ENCODE measurements at regions not wholly inside any gene's neighbourhood (a gene's known extent, or its start where the extent isn't known, plus 50 kb on each side); places are given as distances from the start of the nearest gene placed in this dataset.
"Not testable (repeated sequence)": the region's sequence is repeated elsewhere in the genome, so short reads cannot be mapped to it uniquely, and the experiment has no call there.

- CTCF ChIA-PET: interaction anchor here (0.6 kb wide), 1 partner anchor 38 kb away, joined by 5 read pairs; no protein-coding TSS in a partner anchor
- no peak overlapping the region for H3K27ac ChIP-seq
- TF ChIP-seq, protein P1, sequence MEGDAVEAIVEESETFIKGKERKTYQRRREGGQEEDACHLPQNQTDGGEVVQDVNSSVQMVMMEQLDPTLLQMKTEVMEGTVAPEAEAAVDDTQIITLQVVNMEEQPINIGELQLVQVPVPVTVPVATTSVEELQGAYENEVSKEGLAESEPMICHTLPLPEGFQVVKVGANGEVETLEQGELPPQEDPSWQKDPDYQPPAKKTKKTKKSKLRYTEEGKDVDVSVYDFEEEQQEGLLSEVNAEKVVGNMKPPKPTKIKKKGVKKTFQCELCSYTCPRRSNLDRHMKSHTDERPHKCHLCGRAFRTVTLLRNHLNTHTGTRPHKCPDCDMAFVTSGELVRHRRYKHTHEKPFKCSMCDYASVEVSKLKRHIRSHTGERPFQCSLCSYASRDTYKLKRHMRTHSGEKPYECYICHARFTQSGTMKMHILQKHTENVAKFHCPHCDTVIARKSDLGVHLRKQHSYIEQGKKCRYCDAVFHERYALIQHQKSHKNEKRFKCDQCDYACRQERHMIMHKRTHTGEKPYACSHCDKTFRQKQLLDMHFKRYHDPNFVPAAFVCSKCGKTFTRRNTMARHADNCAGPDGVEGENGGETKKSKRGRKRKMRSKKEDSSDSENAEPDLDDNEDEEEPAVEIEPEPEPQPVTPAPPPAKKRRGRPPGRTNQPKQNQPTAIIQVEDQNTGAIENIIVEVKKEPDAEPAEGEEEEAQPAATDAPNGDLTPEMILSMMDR (conservative IDR thresholded peaks at IDR 0.05; ENCODE audit: low read depth): no peak
- POLR2A ChIA-PET (ENCODE audit: low non-redundant PET): no interaction called here
- DNase-seq (ENCODE audit: low spot score): no peak
These were observed 162.5 kb downstream of the RAD51AP2 start for GRCh38 chr2:17355608-17356329.

DNA sequence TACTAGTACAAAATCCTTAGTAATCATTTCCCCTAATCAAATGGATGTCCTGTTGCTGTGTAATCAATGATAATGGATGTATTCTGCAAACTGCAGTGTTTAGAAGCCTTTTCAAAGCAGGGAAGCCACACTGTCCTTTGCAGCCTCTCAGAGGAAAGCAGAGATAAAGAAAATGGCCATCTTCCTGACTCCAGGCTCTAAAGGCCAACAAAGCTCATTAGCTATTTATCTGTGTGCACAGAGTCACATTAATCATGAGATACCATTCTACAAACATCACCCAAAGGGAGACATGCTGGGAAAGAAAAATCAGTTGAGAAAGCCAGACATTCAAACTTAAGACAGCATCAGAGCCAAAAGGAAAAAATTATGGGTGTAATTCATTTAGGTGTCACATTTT is 165.0 kb downstream of the RAD51AP2 start:
- POLR2A ChIA-PET (ENCODE audit: low non-redundant PET): no interaction called here
- DNase-seq (ENCODE audit: low spot score): no peak
- H3K27ac ChIP-seq: no peak overlapping the region
- TF ChIP-seq, protein P1 (conservative IDR thresholded peaks at IDR 0.05; ENCODE audit: low read depth): no peak
- CTCF ChIA-PET: no interaction called here

GRCh38 chr2:17342692-17343091 is 175.5 kb downstream of the RAD51AP2 start:
- H3K27ac ChIP-seq; DNase-seq (ENCODE audit: low spot score); CTCF ChIA-PET; POLR2A ChIA-PET (ENCODE audit: low non-redundant PET): not testable (repeated sequence)

GRCh38 chr2:17337507-17337906 is 180.7 kb downstream of the RAD51AP2 start:
- TF ChIP-seq, protein P1 (conservative IDR thresholded peaks at IDR 0.05; ENCODE audit: low read depth): no peak
- no peak overlapping the region for H3K27ac ChIP-seq
- ChIA-PET POLR2A (ENCODE audit: low non-redundant PET) (no interaction called here), CTCF (no interaction called here)
- no peak for DNase-seq (ENCODE audit: low spot score)

DNA sequence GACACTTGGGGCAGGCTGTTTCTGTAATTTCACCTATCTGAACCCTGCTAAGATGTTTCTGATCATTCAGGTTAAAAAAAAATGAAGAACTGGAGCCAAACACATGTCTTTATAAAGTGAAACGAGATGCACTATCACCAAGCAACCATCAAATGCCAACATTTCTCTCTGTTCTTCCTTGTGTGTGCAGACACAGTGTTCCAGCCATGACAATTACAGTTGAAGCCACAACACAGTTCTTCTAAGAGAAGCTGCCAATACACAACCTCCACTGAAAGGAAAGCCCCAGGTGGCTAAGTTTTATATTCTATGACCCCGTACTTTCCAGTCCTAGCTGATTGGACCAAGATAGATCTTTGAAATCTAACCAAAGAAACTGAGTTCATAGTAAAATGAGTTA is 181.8 kb downstream of the RAD51AP2 start:
- DNase-seq (ENCODE audit: low spot score): no peak
- H3K27ac ChIP-seq: no peak overlapping the region
- TF ChIP-seq, protein P1 (conservative IDR thresholded peaks at IDR 0.05; ENCODE audit: low read depth): no peak
- CTCF ChIA-PET: no interaction called here
- POLR2A ChIA-PET (ENCODE audit: low non-redundant PET): no interaction called here

- TF ChIP-seq, protein P1 (conservative IDR thresholded peaks at IDR 0.05; ENCODE audit: low read depth): no peak
- ChIA-PET CTCF (interaction anchor here (0.7 kb wide), 1 partner anchor 144 kb away, joined by 3 read pairs; no protein-coding TSS in a partner anchor), POLR2A (ENCODE audit: low non-redundant PET) (no interaction called here)
- H3K27ac ChIP-seq: no peak overlapping the region
- no peak for DNase-seq (ENCODE audit: low spot score)
These were observed 183.9 kb downstream of the RAD51AP2 start for GRCh38 chr2:17334300-17334699.

GRCh38 chr2:17331636-17332035 is 186.6 kb downstream of the RAD51AP2 start:
- TF ChIP-seq, protein P1 (conservative IDR thresholded peaks at IDR 0.05; ENCODE audit: low read depth): no peak
- H3K27ac ChIP-seq: no peak overlapping the region
- ChIA-PET POLR2A (ENCODE audit: low non-redundant PET) (no interaction called here), CTCF (no interaction called here)
- no peak for DNase-seq (ENCODE audit: low spot score)
